Sciatic nerve (tissue), 2 donors: ENCODE measurements at regions not wholly inside any gene's neighbourhood (a gene's known extent, or its start where the extent isn't known, plus 50 kb on each side); places are given as distances from the start of the nearest gene placed in this dataset.
A peak's percentile ranks its signal among the peaks of the same experiment; 100 is the strongest.

Experiments
- ATAC-seq: fragments of 200-7000 bp; cut with Tn5 transposase; one replicate; pipeline ENCODE4 v1.9.1; 2020; ENCODE audit warnings: mild to moderate bottlenecking, moderate library complexity
- DNase-seq: peaks from one replicate; pipeline ENCODE4 v3.0.0-alpha.2; 2020; ENCODE audit warnings: low spot score
- intact Hi-C: fragments of 100-400 bp; cut with DNase I; formaldehyde crosslinking; loops from one replicate; pipeline ENCODE4 v1.14.2; 2022
- donor health status: DM: no; HTN: no; CAD: no.
- donor health status: DM: no; HTN: no; CAD: no.

DNA sequence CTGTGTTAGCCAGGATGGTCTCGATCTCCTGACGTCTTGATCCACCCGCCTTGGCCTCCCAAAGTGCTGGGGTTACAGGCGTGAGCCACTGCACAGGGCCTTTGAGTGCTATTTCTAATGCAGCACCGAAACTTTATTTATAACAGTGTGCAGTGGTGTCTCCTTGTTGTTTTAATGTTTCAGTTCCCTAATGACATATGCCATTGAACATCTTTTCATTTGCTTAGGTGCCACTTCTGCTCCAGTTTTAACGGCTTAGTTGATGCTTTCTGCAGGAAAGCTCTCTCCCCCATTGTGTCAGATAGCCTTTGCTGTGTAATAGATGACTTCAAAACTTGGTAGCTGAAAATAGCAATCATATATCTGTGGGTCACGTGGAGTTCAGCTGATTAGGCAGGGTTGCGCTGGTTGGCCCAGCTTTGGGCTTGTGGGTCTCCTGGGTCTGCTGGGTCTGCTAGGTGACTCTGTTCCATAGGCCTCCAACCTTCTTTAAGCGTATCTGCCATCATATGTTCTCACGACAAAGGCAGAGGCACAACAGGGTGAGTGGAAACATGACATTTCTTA is 76.4 kb upstream of the SHISA3 start:
- no peak for ATAC-seq
- no peak for DNase-seq
- intact Hi-C loops = no loop called here

DNA sequence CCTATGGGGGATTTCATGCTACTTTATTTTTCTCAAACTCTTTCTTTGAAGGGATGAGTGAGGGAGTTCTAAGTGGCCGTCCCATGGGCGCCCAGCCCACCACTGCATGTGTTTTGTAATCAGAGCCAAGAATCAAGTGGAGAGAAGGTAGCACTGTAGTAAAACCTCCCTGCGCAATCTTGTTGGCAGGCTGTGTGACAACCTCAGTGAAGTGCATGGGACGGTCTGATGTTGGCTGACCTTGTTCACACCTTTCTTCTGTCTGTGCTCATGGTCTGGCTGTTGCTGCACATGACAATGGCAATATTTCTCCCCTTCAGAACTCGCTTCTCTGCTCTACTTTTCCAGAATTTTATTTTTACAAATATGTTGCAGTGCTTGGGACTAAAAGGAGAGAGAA is 71.2 kb upstream of the SHISA3 start:
- no peak for ATAC-seq
- intact Hi-C loops = no loop called here
- no peak for DNase-seq

GRCh38 chr4:42326524-42326923 is 70.8 kb upstream of the SHISA3 start:
- ATAC-seq = no peak
- DNase-seq = no peak
- intact Hi-C loops = no loop called here

GRCh38 chr4:42327323-42327722 is 70.0 kb upstream of the SHISA3 start:
- intact Hi-C loops = no loop called here
- DNase-seq = no peak
- no peak for ATAC-seq

DNA sequence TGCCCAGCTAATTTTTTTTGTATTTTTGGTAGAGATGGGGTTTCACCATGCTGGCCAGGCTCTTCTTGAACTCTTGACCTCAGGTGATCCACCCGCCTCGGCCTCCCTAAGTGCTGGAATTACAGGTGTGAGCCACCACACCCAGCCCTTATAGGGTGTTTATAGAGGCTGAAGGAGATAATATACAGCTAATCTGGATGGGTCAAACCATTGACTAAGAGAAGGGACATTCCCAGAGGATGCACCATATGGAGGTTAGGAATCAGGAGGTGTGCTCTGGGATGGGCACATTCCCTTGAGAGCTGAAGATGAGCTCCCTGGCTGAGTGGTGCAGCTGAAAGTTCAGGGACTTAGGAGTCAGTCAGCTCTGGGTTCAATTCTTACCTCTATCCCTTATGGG is 68.3 kb upstream of the SHISA3 start:
- intact Hi-C loops = no loop called here
- DNase-seq (no peak), ATAC-seq (no peak)

DNA sequence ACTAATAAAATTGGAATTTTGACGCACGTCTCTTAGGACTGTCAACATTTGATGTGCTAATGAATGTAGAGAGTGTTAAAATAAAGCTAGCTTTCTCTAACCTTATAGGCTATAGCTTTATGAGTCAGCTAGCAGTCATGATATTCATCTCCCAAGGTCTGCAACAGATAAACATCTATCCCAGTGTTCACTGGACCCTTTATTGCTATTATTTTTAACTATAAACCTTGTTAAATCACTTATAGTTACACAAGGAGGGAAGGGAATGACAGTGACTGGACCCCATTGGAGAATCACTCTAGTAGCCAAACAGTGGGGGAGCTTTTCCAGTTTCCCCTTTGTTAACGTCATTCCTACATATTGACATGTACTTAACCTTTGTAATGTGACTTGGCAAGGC is 67.9 kb upstream of the SHISA3 start:
- ATAC-seq = no peak
- intact Hi-C loops = no loop called here
- no peak for DNase-seq

GRCh38 chr4:42330002-42330592 is 67.2 kb upstream of the SHISA3 start:
- DNase-seq = no peak
- no peak for ATAC-seq
- intact Hi-C loops = no loop called here

DNA sequence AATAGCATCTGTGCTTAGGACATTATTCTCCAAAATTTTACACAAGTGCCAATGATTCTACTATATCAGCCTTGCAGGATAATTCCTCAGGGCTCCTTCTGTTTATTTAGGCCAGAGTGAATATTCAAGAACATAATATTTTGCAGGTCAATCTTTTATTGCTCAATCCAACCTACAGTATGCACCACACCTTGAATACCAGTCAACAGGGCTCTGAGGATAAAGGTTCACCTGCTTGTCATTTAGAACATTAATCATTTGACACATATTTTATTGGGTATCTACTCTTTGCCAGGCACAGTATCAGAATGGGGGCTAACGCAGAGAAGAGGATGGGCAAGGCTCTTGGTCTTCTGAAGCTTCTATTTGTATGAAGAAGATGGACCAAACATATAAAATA is 66.2 kb upstream of the SHISA3 start:
- intact Hi-C loops = no loop called here
- ATAC-seq (peak; percentile 13), DNase-seq (no peak)

- ATAC-seq (peak; percentile 89), DNase-seq (no peak)
- intact Hi-C loops = no loop called here
These were observed 65.3 kb upstream of the SHISA3 start for GRCh38 chr4:42331914-42332368.

DNA sequence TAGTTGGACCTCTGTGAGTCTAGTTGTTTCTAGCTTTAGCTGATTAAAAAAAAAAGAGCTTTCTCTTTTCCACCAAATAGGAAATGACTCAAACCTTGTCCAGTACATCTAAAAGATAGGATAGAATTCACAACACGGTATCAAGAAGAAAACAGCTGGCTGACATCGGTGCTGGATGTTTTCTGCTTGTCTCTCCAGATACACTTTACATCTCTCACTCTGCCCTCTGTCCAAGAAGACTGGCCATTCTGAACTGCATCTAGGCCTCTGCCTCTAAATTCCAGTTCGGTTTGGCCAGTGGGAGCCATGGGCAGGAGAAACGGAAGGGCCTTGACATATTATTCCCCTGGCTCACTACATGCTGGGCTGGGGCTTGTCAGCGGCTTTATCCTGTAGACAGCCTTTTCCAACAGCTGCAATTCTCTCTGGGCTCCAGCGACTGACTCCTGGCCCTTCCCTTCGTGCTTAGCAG is 57.3 kb upstream of the SHISA3 start:
- intact Hi-C loops = no loop called here
- ATAC-seq (peak; percentile 42), DNase-seq (no peak)

- intact Hi-C loops = no loop called here
- DNase-seq = no peak
- no peak for ATAC-seq
These were observed 55.7 kb upstream of the SHISA3 start for GRCh38 chr4:42341518-42342026.

DNA sequence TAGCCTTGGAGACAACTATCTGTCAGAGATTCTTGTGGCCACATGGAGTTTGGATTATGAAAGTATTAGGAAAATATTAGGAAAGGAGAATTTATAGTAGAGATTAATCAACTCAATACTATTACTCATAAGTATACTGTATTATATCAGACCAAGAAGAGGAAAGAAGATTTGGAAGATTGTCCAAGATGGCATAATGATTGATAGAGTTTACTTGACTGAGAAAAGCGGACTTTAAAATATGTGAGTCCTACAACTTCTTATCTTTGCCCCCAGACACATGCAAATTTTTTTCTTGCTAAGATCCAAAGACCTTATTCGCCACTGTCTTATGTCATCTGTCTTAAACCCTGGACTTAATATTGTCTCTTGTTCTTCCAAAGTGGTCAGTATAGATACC is 54.8 kb upstream of the SHISA3 start:
- no peak for ATAC-seq
- no peak for DNase-seq
- intact Hi-C loops = no loop called here

DNA sequence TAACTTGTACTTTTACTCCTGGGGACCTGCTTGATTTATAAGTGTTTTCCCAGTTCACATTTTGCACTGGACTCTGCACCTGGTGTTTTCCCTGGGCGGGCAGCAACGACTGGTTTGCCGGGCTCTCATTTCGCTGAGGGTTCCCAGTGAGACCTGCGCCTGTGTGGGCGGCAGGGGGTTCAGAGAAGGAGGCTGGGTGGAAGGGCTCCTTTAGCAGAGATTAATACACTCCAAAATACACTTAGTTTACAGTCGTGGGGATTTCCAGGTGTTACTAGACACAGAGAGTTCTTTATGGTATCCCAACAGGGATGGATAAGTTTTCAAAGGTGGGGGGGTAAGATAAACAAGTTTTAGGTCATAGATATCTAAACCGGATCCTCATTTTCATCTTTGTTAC is 53.0 kb upstream of the SHISA3 start:
- intact Hi-C loops = no loop called here

DNA sequence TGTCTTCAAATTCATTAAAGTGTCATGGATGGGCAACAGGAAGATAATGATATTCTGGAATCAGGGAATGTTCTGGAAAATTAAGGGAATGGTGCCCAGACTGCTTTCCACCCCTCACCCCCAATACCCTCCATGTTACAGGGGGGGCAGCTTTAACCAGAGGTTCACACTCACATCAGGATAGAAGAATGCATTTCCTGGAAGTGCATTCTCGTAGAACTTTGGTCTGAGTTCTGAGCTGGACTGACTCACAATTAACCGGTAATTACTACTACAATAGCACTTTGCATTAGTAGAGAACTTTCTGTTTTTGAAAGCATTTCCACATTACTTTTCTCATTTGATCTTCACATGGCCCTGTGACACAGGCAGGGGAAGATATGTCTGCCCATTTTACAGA is 52.5 kb upstream of the SHISA3 start:
- ATAC-seq = peak; percentile 27
- intact Hi-C loops = no loop called here
- DNase-seq = no peak

More for the DNA sequence above, 53.0 kb upstream of the SHISA3 start:
- peak; percentile 43 for ATAC-seq
- no peak for DNase-seq

DNA sequence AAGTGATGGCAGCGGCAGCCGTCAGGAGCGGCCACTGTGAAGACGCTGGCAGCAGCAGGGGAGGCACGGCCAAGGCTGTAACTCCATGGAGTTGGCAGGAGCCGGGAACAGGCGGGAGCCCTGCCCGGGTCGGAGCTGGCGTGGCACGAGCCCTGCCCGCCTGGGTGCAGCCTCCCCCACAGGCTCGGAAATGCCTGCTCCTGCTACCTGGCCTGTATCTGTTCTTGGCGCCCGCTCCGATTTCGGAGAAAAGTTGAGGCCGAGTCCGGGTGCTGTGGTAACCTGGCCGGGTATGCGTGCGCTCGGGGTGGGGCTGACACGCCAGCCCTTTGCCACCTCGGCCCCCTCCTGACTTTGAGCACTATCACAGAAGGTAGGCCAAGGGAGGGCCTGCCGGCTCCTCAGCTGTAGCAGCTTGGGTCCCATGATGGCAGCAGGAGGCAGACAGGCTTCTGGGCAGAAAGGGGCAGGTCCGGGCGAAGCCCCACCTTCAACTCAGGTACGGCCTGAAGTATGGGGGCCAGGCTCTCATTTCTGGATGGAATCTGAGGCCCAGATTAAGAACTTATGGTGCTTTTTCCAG is 51.2 kb upstream of the SHISA3 start:
- intact Hi-C loops = no loop called here
- no peak for ATAC-seq
- DNase-seq = no peak

- intact Hi-C loops = no loop called here
- DNase-seq = no peak
- no peak for ATAC-seq
These were observed 50.2 kb upstream of the SHISA3 start for GRCh38 chr4:42347076-42347475.
